SK-N-MC (cell line): ENCODE measurements at regions not wholly inside any gene's neighbourhood (a gene's known extent, or its start where the extent isn't known, plus 50 kb on each side); places are given as distances from the start of the nearest gene placed in this dataset.

ENCODE experiments used
- EZH2 ChIP-seq: fragments of 200-600 bp; sonication (generic); IDR thresholded peaks from one replicate; pipeline ENCODE4 v1.6.1; 2017; ENCODE audit warnings: antibody characterized with exemption
- POLR2AphosphoS5 ChIP-seq: IDR thresholded peaks from 2 replicates; pipeline ENCODE4 v1.6.1; 2012; ENCODE audit warnings: mild to moderate bottlenecking, low read depth, low read length, borderline replicate concordance

DNA sequence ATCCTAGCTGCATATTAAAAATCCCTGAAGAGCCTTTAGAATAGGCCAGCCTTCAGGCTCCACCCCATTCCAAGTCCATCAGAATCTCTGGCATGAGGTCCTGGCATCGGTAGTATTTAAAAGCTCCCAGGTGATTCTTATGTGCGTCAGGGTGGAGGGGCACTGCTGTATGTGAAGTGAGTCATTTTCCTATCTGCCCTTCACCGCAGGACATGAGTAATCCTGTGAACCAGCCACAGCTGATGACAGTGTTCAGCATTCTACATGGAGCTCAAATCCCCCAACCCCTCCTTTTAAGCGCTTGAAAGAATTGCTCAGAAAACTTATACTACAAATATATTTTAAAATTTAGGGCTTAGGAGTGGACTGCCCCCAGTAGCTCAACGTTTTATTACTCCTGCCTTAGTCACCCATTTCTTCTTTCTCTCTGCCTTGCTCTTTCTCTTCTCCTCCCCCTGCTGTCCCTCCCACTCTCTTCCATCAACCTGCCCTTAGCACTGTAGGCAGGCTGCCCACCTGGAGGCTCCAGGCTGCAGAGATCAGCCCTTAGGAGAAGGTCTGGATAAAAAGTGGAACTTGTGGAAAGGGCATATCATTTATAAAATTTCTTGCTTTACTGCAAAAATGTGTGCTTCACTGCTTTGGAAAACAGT, 73.8 kb upstream of the ZNF281 start:
- no peak for TF ChIP-seq EZH2
- TF ChIP-seq POLR2AphosphoS5, result no peak
